Neural progenitor cell (in vitro differentiated cells): ENCODE measurements at regions not wholly inside any gene's neighbourhood (a gene's known extent, or its start where the extent isn't known, plus 50 kb on each side); places are given as distances from the start of the nearest gene placed in this dataset.

Experiments
- CTCF ChIP-seq: fragments of 200-600 bp; sonication (generic); IDR thresholded peaks from 2 replicates; pipeline ENCODE4 v1.5.1; 2017; ENCODE audit warnings: antibody characterized with exemption, mild to moderate bottlenecking
- EZH2 ChIP-seq: fragments of 200-600 bp; sonication (generic); IDR thresholded peaks from 2 replicates; pipeline ENCODE4 v1.6.1; 2017; ENCODE audit warnings: antibody characterized with exemption, mild to moderate bottlenecking, moderate library complexity
- EZH2phosphoT487 ChIP-seq: fragments of 200-600 bp; sonication (generic); IDR thresholded peaks from 2 replicates; pipeline ENCODE4 v1.6.1; 2017; ENCODE audit warnings: antibody characterized with exemption

GRCh38 chr11:119983240-119983732 is 154.6 kb downstream of the TRIM29 start:
- TF ChIP-seq CTCF = peak; percentile 40
- TF ChIP-seq EZH2phosphoT487 = no peak
- TF ChIP-seq EZH2 = no peak
